Upper lobe of left lung (tissue), 6 donors: ENCODE measurements at regions not wholly inside any gene's neighbourhood (a gene's known extent, or its start where the extent isn't known, plus 50 kb on each side); places are given as distances from the start of the nearest gene placed in this dataset.

Source experiments
- ATAC-seq, 2 donors: fragments of 200-7000 bp; cut with Tn5 transposase; one replicate each; pipeline ENCODE4 v1.9.1; 2022; ENCODE audit warnings: mild to moderate bottlenecking in 2 of 2, moderate library complexity in 2 of 2; ENCODE audit not compliant: low FRiP score in 2 of 2
- DNase-seq, 2 donors: peaks; one replicate each; pipeline ENCODE4 v3.0.0-alpha.2; 2019 to 2020
- H3K27ac ChIP-seq, 4 donors: fragments of 200-600 bp; sonication (generic); one replicate each; pipeline ENCODE4 v1.5.1; 2016 to 2019
- H3K27me3 ChIP-seq, 4 donors: fragments of 200-600 bp; sonication (generic); one replicate each; pipeline ENCODE4 v1.5.1; 2017 to 2019
- H3K36me3 ChIP-seq, 4 donors: fragments of 200-600 bp; sonication (generic); one replicate each; pipeline ENCODE4 v1.5.1; 2016 to 2019
- H3K4me1 ChIP-seq, 4 donors: fragments of 200-600 bp; sonication (generic); one replicate each; pipeline ENCODE4 v1.5.1; 2018 to 2019
- H3K4me3 ChIP-seq, 4 donors: fragments of 200-600 bp; sonication (generic); one replicate each; pipeline ENCODE4 v1.5.1; 2017 to 2019; ENCODE audit warnings: mild to moderate bottlenecking in 2 of 4, moderate library complexity in 1 of 4
- H3K9me3 ChIP-seq, 4 donors: fragments of 200-600 bp; sonication (generic); one replicate each; pipeline ENCODE4 v1.5.1; 2018 to 2019
- CTCF ChIP-seq, 6 experiments: fragments of 450-650 bp in 4 of 6; fragments of 200-600 bp in 2 of 6; sonication (generic) in 2 of 6; IDR thresholded peaks; one replicate each; pipeline ENCODE4 v1.5.1; 2016 to 2019; ENCODE audit warnings: antibody characterized with exemption in 6 of 6
- EP300 ChIP-seq, 4 donors: sonication (generic); formaldehyde crosslinking; IDR thresholded peaks; one replicate each; pipeline ENCODE4 v1.5.1; 2017; ENCODE audit warnings: antibody characterized with exemption in 4 of 4, control low read depth in 2 of 4
- POLR2A ChIP-seq, 4 donors: fragments of 450-650 bp; IDR thresholded peaks; one replicate each; pipeline ENCODE4 v1.5.1; 2016 to 2017; ENCODE audit warnings: antibody characterized with exemption in 4 of 4, mild to moderate bottlenecking in 2 of 4
- POLR2AphosphoS5 ChIP-seq, 2 donors: sonication (generic); formaldehyde crosslinking; IDR thresholded peaks; one replicate each; pipeline ENCODE4 v1.5.1; 2017; ENCODE audit warnings: antibody characterized with exemption in 2 of 2
- WGBS, 2 donors: methylation state at CpG; one replicate each; pipeline ENCODE4 v1.1.5; 2017 to 2018; 5-methylcytosine and 5-hydroxymethylcytosine counted together
- donor health status: DM: no; HTN: no; CAD: no; lungs with moderate emphysema.
- donor health status: DM: no; HTN: yes; CAD: no; lungs with severe emphysema.

GRCh38 chr3:56987238-56987895, 73.1 kb upstream of the SPATA12 start:
- Histone ChIP-seq H3K4me1 (peaks cover 0 to 3% (median 0%) of the 10 kb centered on the region in 4 donors), H3K36me3 (no peaks in the 10 kb centered on the region), H3K4me3 (no peak overlapping the region), H3K27ac (no peak overlapping the region), H3K27me3 (no peaks in the 10 kb centered on the region), H3K9me3 (no peaks in the 10 kb centered on the region)
- DNase-seq = no peak
- TF ChIP-seq EP300 (IDR thresholded peaks at IDR 0.05) (no peak), POLR2A (IDR thresholded peaks at IDR 0.05) (no peak), CTCF (IDR thresholded peaks at IDR 0.05) (no peak), POLR2AphosphoS5 (IDR thresholded peaks at IDR 0.05) (no peak)
- WGBS, 2 donors = 77 to 78% methylated on average over 6 of the region's 6 CpGs
- ATAC-seq = no peak

- Histone ChIP-seq H3K36me3 (no peaks in the 10 kb centered on the region), H3K4me3 (no peak overlapping the region), H3K4me1 (peaks cover 0 to 9% (median 4%) of the 10 kb centered on the region in 4 donors), H3K9me3 (no peaks in the 10 kb centered on the region), H3K27me3 (no peaks in the 10 kb centered on the region), H3K27ac (no peak overlapping the region)
- TF ChIP-seq POLR2AphosphoS5 (IDR thresholded peaks at IDR 0.05) (no peak), POLR2A (IDR thresholded peaks at IDR 0.05) (no peak), CTCF (IDR thresholded peaks at IDR 0.05) (no peak), EP300 (IDR thresholded peaks at IDR 0.05) (no peak)
- no peak for DNase-seq
- WGBS, 2 donors = 63 to 66% methylated on average over 5 of the region's 5 CpGs
- ATAC-seq = no peak
Observed at GRCh38 chr3:56986347-56986746, 74.1 kb upstream of the SPATA12 start.

GRCh38 chr3:56985878-56986277, 74.6 kb upstream of the SPATA12 start:
- Histone ChIP-seq H3K4me1 (peaks cover 3 to 12% (median 6%) of the 10 kb centered on the region in 4 donors), H3K27ac (no peak overlapping the region)
- 33 to 80% methylated on average over 1 to 2 of the region's 2 CpGs for WGBS, 2 donors

GRCh38 chr3:56985460-56985859, 75.0 kb upstream of the SPATA12 start:
- Histone ChIP-seq H3K9me3 (no peaks in the 10 kb centered on the region), H3K4me1 (peaks cover 3 to 16% (median 8%) of the 10 kb centered on the region in 4 donors), H3K27ac (no peak overlapping the region), H3K36me3 (no peaks in the 10 kb centered on the region), H3K4me3 (no peak overlapping the region), H3K27me3 (no peaks in the 10 kb centered on the region)
- ATAC-seq = no peak
- TF ChIP-seq POLR2AphosphoS5 (IDR thresholded peaks at IDR 0.05) = no peak
- no peak for DNase-seq
- WGBS, 2 donors = 97% methylated on average over 9 of the region's 9 CpGs

More at GRCh38 chr3:56985878-56986277, 74.6 kb upstream of the SPATA12 start:
- no peak for DNase-seq
- Histone ChIP-seq H3K9me3 (no peaks in the 10 kb centered on the region), H3K27me3 (no peaks in the 10 kb centered on the region), H3K4me3 (no peak overlapping the region), H3K36me3 (no peaks in the 10 kb centered on the region)
- no peak for TF ChIP-seq CTCF (IDR thresholded peaks at IDR 0.05)
- no peak for TF ChIP-seq POLR2AphosphoS5 (IDR thresholded peaks at IDR 0.05)
- no peak for TF ChIP-seq EP300 (IDR thresholded peaks at IDR 0.05)
- TF ChIP-seq POLR2A (IDR thresholded peaks at IDR 0.05) = no peak
- ATAC-seq = no peak

GRCh38 chr3:56983427-56983826, 77.0 kb upstream of the SPATA12 start:
- Histone ChIP-seq H3K9me3 (no peaks in the 10 kb centered on the region), H3K27ac (no peak overlapping the region), H3K4me3 (no peak overlapping the region), H3K27me3 (no peaks in the 10 kb centered on the region), H3K4me1 (peaks cover 3 to 17% (median 10%) of the 10 kb centered on the region in 4 donors), H3K36me3 (no peaks in the 10 kb centered on the region)
- DNase-seq (no peak), ATAC-seq (no peak)
- TF ChIP-seq POLR2AphosphoS5 (IDR thresholded peaks at IDR 0.05) = no peak
- TF ChIP-seq EP300 (IDR thresholded peaks at IDR 0.05) = no peak
- no peak for TF ChIP-seq CTCF (IDR thresholded peaks at IDR 0.05)
- TF ChIP-seq POLR2A (IDR thresholded peaks at IDR 0.05) = no peak
- 97 to 98% methylated on average over 8 of the region's 8 CpGs for WGBS, 2 donors
